RWPE2 (cell line): ENCODE measurements at regions not wholly inside any gene's neighbourhood (a gene's known extent, or its start where the extent isn't known, plus 50 kb on each side); places are given as distances from the start of the nearest gene placed in this dataset.

Experiments
- ATAC-seq: fragments of 200-7000 bp; cut with Tn5 transposase; 3 replicates; pipeline ENCODE4 v1.9.1; 2021; ENCODE audit warnings: low read depth
- DNase-seq: peaks from one replicate; pipeline ENCODE4 v3.0.0-alpha.2; 2020; ENCODE audit warnings: low spot score
- H3K27ac ChIP-seq: fragments of 450-650 bp; 2 replicates; pipeline ENCODE4 v1.5.1; 2017; ENCODE audit warnings: mild to moderate bottlenecking; ENCODE audit not compliant: poor library complexity, severe bottlenecking
- H3K27me3 ChIP-seq: fragments of 250-450 bp; sonication (Bioruptor Pico); 2 replicates; pipeline ENCODE4 v1.5.1; 2021; ENCODE audit warnings: mild to moderate bottlenecking, moderate library complexity; ENCODE audit not compliant: insufficient read depth, poor library complexity, severe bottlenecking
- H3K36me3 ChIP-seq: fragments of 250-450 bp; sonication (Bioruptor Pico); 2 replicates; pipeline ENCODE4 v1.5.1; 2020; ENCODE audit warnings: low read depth, mild to moderate bottlenecking, moderate library complexity
- H3K4me1 ChIP-seq: fragments of 250-450 bp; sonication (Bioruptor Pico); 2 replicates; pipeline ENCODE4 v1.5.1; 2021; ENCODE audit warnings: mild to moderate bottlenecking, moderate library complexity; ENCODE audit not compliant: insufficient read depth, poor library complexity, severe bottlenecking
- H3K4me3 ChIP-seq: fragments of 250-450 bp; sonication (Bioruptor Pico); 2 replicates; pipeline ENCODE4 v1.5.1; 2021; ENCODE audit warnings: mild to moderate bottlenecking, moderate library complexity; ENCODE audit not compliant: severe bottlenecking
- H3K9me3 ChIP-seq: fragments of 250-450 bp; sonication (Bioruptor Pico); 2 replicates; pipeline ENCODE4 v1.5.1; 2021; ENCODE audit warnings: mild to moderate bottlenecking, moderate library complexity; ENCODE audit not compliant: severe bottlenecking
- CTCF ChIP-seq: fragments of 450-650 bp; IDR thresholded peaks from one replicate; pipeline ENCODE4 v1.5.1; 2017; ENCODE audit warnings: mild to moderate bottlenecking, moderate library complexity; ENCODE audit not compliant: poor library complexity, severe bottlenecking

- ATAC-seq = no peak; the same call in 2 of the 3 replicates
- no peaks in the 10 kb centered on the region for H3K4me1 ChIP-seq
- H3K36me3 ChIP-seq = no peaks in the 10 kb centered on the region
- H3K27ac ChIP-seq = no peak overlapping the region
- no peak overlapping the region for H3K4me3 ChIP-seq
- no peak for TF ChIP-seq CTCF
- no peak for DNase-seq
- H3K27me3 ChIP-seq = no peaks in the 10 kb centered on the region
- H3K9me3 ChIP-seq = no peaks in the 10 kb centered on the region
Measured at GRCh38 chr12:3973973-3974644, 100.9 kb upstream of the PARP11 start.

- TF ChIP-seq CTCF = no peak
- Histone ChIP-seq H3K4me3 (no peak overlapping the region), H3K27ac (no peak overlapping the region), H3K27me3 (no peaks in the 10 kb centered on the region), H3K4me1 (no peaks in the 10 kb centered on the region), H3K9me3 (no peaks in the 10 kb centered on the region), H3K36me3 (no peaks in the 10 kb centered on the region)
- no peak for DNase-seq
- ATAC-seq = no peak
Measured at GRCh38 chr12:3973269-3973884, 100.2 kb upstream of the PARP11 start.

GRCh38 chr12:3972576-3972975 lies 99.4 kb upstream of the PARP11 start:
- Histone ChIP-seq H3K9me3 (no peaks in the 10 kb centered on the region), H3K27ac (no peak overlapping the region), H3K4me3 (no peak overlapping the region), H3K27me3 (no peaks in the 10 kb centered on the region), H3K4me1 (no peaks in the 10 kb centered on the region), H3K36me3 (no peaks in the 10 kb centered on the region)
- DNase-seq (no peak), ATAC-seq (no peak)
- TF ChIP-seq CTCF = no peak

- no peaks in the 10 kb centered on the region for H3K36me3 ChIP-seq
- H3K9me3 ChIP-seq = no peaks in the 10 kb centered on the region
- H3K4me3 ChIP-seq = no peak overlapping the region
- no peaks in the 10 kb centered on the region for H3K27me3 ChIP-seq
- ATAC-seq (no peak), DNase-seq (no peak)
- H3K27ac ChIP-seq = no peak overlapping the region
- TF ChIP-seq CTCF = no peak
- no peaks in the 10 kb centered on the region for H3K4me1 ChIP-seq
Measured at GRCh38 chr12:3968523-3968922, 95.3 kb upstream of the PARP11 start.

- TF ChIP-seq CTCF = no peak
- Histone ChIP-seq H3K4me1 (no peaks in the 10 kb centered on the region), H3K27me3 (no peaks in the 10 kb centered on the region), H3K9me3 (no peaks in the 10 kb centered on the region), H3K4me3 (no peak overlapping the region), H3K27ac (no peak overlapping the region), H3K36me3 (no peaks in the 10 kb centered on the region)
- DNase-seq (no peak), ATAC-seq (no peak)
Measured at GRCh38 chr12:3967556-3968160, 94.5 kb upstream of the PARP11 start.
